ENCODE measurements at regions not wholly inside any gene's neighbourhood (a gene's known extent, or its start where the extent isn't known, plus 50 kb on each side); places are given as distances from the start of the nearest gene placed in this dataset.

GRCh38 chr10:71046747-71047146 lies 158.4 kb upstream of the PCBD1 start:
- Mint-ChIP-seq H3K4me1 (ENCODE audit: unreplicated experiment) (no peaks in the 10 kb centered on the region), H3K27me3 (ENCODE audit: unreplicated experiment) (peaks cover 43% of the 10 kb centered on the region)
- TF ChIP-seq, protein P1, sequence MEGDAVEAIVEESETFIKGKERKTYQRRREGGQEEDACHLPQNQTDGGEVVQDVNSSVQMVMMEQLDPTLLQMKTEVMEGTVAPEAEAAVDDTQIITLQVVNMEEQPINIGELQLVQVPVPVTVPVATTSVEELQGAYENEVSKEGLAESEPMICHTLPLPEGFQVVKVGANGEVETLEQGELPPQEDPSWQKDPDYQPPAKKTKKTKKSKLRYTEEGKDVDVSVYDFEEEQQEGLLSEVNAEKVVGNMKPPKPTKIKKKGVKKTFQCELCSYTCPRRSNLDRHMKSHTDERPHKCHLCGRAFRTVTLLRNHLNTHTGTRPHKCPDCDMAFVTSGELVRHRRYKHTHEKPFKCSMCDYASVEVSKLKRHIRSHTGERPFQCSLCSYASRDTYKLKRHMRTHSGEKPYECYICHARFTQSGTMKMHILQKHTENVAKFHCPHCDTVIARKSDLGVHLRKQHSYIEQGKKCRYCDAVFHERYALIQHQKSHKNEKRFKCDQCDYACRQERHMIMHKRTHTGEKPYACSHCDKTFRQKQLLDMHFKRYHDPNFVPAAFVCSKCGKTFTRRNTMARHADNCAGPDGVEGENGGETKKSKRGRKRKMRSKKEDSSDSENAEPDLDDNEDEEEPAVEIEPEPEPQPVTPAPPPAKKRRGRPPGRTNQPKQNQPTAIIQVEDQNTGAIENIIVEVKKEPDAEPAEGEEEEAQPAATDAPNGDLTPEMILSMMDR (IDR thresholded peaks at IDR 0.05), result no peak

DNA sequence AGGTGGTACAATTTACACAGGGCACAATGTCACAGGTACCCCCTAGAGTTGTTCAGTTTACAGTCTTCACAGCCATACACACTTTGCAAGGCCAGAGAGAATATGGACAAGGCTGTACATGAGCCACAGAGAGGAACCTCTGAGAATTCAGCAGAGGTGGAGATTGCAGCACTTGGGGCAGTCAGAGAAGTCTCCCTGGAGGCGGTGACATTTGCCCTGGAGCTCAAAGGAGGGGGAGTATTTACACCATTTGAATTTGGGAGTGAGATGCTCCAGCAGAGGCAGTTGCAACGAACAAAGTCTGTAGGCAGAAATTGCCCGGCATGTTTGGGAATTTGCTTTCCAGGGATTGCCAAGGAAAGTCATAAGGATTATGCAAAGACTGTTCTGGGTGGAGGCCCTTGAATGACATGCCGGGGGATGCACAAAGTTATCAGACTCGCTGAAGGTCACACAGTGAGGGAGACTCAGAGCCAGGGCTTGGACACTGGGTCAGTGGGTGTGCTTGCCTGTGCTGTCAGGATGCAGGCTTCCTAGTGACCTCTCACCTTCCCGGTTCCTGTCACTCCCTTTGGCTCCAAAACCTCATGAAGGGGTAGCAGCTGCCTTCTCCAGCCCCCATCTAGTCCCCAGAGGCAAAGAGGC lies 160.7 kb upstream of the PCBD1 start:
- DNase-seq (ENCODE audit: extremely low spot score, unreplicated experiment), result no peak
- H3K4me3 Mint-ChIP-seq (ENCODE audit: unreplicated experiment), result no peak overlapping the region
- no peaks in the 10 kb centered on the region for H3K36me3 Mint-ChIP-seq (ENCODE audit: unreplicated experiment)
- H3K27me3 Mint-ChIP-seq (ENCODE audit: unreplicated experiment), result peaks cover 40% of the 10 kb centered on the region
- no peak overlapping the region for H3K27ac Mint-ChIP-seq (ENCODE audit: unreplicated experiment)
- H3K4me1 Mint-ChIP-seq (ENCODE audit: unreplicated experiment), result no peaks in the 10 kb centered on the region
- TF ChIP-seq, protein P1 (IDR thresholded peaks at IDR 0.05), result no peak
- no peaks in the 10 kb centered on the region for H3K9me3 Mint-ChIP-seq (ENCODE audit: unreplicated experiment)

More at GRCh38 chr10:71046747-71047146, 158.4 kb upstream of the PCBD1 start:
- no peak for DNase-seq (ENCODE audit: extremely low spot score, unreplicated experiment)
- Mint-ChIP-seq H3K9me3 (ENCODE audit: unreplicated experiment) (no peaks in the 10 kb centered on the region), H3K4me3 (ENCODE audit: unreplicated experiment) (no peak overlapping the region), H3K36me3 (ENCODE audit: unreplicated experiment) (no peaks in the 10 kb centered on the region), H3K27ac (ENCODE audit: unreplicated experiment) (no peak overlapping the region)

DNA sequence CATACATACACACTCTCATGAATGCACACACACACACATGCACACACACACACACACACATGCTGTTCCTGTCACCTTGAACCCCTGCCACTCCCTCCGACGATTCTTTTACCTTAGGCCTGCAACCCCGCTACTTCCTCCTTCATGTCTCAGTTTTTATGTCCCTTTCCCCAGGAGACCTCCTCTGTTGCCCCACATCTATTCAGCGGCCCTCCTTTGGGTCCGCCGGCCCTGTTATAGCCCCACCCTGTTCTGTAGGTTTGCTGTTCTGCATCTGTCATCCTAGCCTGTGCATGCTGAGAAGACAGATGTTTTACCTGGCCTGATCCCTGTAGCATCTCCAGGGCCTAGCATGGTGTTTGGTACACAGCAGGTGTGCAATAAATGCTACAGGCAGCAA lies 161.6 kb upstream of the PCBD1 start:
- Mint-ChIP-seq H3K27me3 (ENCODE audit: unreplicated experiment) (peaks cover 42% of the 10 kb centered on the region), H3K9me3 (ENCODE audit: unreplicated experiment) (no peaks in the 10 kb centered on the region), H3K4me3 (ENCODE audit: unreplicated experiment) (no peak overlapping the region), H3K27ac (ENCODE audit: unreplicated experiment) (no peak overlapping the region), H3K36me3 (ENCODE audit: unreplicated experiment) (no peaks in the 10 kb centered on the region), H3K4me1 (ENCODE audit: unreplicated experiment) (no peaks in the 10 kb centered on the region)
- TF ChIP-seq, protein P1 (IDR thresholded peaks at IDR 0.05), result no peak
- no peak for DNase-seq (ENCODE audit: extremely low spot score, unreplicated experiment)

- no peaks in the 10 kb centered on the region for H3K36me3 Mint-ChIP-seq (ENCODE audit: unreplicated experiment)
- TF ChIP-seq, protein P1 (IDR thresholded peaks at IDR 0.05), result no peak
- H3K27ac Mint-ChIP-seq (ENCODE audit: unreplicated experiment), result no peak overlapping the region
- H3K4me1 Mint-ChIP-seq (ENCODE audit: unreplicated experiment), result no peaks in the 10 kb centered on the region
- DNase-seq (ENCODE audit: extremely low spot score, unreplicated experiment), result no peak
- peaks cover 52% of the 10 kb centered on the region for H3K27me3 Mint-ChIP-seq (ENCODE audit: unreplicated experiment)
- H3K9me3 Mint-ChIP-seq (ENCODE audit: unreplicated experiment), result no peaks in the 10 kb centered on the region
- H3K4me3 Mint-ChIP-seq (ENCODE audit: unreplicated experiment), result no peak overlapping the region
Observed at GRCh38 chr10:71052076-71052660, 160.2 kb upstream of the UNC5B start.

DNA sequence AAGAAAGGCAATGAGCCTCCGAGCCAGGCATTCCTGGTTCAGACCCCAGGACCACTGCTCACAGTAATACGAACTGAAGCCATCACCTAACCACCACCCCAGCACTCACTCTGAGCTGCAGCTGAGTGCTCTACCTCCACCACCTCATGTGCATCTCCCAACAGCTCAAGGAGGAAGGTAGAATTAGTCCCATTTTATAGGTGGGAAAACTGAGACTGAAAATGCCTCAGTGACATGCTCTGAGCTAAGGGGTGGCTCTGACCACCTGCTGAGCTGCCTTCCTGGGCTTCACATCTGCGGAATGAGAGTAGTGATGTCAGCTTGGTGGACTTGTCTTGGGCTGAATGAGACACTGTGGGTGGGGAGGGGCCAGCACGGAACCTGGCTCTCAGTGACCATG lies 159.7 kb upstream of the UNC5B start:
- Mint-ChIP-seq H3K27me3 (ENCODE audit: unreplicated experiment) (peaks cover 50% of the 10 kb centered on the region), H3K4me3 (ENCODE audit: unreplicated experiment) (no peak overlapping the region), H3K9me3 (ENCODE audit: unreplicated experiment) (no peaks in the 10 kb centered on the region), H3K36me3 (ENCODE audit: unreplicated experiment) (no peaks in the 10 kb centered on the region), H3K4me1 (ENCODE audit: unreplicated experiment) (no peaks in the 10 kb centered on the region), H3K27ac (ENCODE audit: unreplicated experiment) (no peak overlapping the region)
- no peak for DNase-seq (ENCODE audit: extremely low spot score, unreplicated experiment)
- TF ChIP-seq, protein P1 (IDR thresholded peaks at IDR 0.05), result no peak

Data from osteocyte (in vitro differentiated cells).